HG03135 (cell line): ENCODE measurements at regions not wholly inside any gene's neighbourhood (a gene's known extent, or its start where the extent isn't known, plus 50 kb on each side); places are given as distances from the start of the nearest gene placed in this dataset.
A peak's percentile ranks its signal among the peaks of the same experiment; 100 is the strongest.

Experiments
- ATAC-seq: cut with Tn5 transposase; IDR thresholded peaks from one replicate; pipeline ENCODE4 v1.9.1; 2021; ENCODE audit warnings: mild to moderate bottlenecking, moderate library complexity; ENCODE audit not compliant: unreplicated experiment

DNA sequence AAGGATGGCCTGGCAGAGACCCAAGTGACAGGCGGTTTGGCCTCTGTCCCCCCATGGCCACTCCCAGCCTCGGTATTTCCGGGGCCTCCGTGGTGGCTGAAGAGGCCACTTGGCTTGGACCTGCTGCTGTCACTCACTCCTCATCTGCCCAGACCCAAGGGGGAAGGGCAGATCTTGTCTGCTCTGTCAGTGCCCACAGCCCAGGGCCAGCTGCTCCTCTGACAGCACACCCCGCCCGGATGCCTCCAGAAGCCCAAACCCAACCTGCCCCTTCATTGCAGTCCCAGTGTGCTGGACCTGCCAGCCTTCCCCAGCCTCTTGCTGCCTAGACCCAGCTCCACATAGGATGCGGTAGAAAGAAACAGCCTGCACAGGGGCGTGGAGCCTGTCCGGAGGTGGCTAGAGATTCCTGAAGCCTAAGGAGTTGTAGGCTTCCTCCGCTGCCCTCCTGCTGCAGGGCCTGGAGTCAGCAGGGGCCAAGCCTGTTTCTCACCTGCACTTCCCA, 52.0 kb downstream of the MAGEF1 start:
- ATAC-seq = no peak

DNA sequence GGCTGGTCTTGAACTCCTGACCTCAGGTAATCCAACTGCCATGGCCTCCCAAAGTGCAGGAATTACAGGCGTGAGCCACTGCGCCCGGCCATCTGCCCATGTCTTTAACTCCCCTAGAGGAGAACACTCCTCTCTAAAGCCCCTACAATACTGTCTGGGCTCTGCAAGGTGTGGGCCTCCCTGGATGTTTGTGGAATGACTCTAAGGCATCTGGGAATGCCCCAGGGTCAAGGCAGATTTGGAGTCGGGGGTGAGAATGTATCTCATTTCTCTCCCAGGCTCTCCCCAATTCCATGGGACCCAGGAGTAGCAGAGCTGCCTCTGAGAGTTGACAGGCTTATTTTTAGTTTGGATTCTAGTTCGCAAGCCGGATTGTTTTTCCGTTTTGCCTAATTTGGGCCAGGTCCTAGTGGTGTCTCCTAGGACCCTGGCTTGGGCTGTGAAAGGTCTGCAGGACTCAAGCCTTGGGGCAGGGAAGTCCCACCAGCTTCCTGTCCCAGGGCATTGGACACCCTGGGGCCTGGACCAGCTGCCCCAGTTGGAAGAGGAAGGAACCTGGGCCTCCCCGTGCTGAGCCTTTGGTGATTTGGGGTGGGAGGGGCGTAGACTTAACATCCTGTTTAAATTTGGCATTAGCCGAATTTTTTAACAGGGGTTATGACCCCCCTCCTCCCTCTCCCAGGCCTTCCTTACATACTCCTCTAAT, 53.5 kb downstream of the MAGEF1 start:
- no peak for ATAC-seq

DNA sequence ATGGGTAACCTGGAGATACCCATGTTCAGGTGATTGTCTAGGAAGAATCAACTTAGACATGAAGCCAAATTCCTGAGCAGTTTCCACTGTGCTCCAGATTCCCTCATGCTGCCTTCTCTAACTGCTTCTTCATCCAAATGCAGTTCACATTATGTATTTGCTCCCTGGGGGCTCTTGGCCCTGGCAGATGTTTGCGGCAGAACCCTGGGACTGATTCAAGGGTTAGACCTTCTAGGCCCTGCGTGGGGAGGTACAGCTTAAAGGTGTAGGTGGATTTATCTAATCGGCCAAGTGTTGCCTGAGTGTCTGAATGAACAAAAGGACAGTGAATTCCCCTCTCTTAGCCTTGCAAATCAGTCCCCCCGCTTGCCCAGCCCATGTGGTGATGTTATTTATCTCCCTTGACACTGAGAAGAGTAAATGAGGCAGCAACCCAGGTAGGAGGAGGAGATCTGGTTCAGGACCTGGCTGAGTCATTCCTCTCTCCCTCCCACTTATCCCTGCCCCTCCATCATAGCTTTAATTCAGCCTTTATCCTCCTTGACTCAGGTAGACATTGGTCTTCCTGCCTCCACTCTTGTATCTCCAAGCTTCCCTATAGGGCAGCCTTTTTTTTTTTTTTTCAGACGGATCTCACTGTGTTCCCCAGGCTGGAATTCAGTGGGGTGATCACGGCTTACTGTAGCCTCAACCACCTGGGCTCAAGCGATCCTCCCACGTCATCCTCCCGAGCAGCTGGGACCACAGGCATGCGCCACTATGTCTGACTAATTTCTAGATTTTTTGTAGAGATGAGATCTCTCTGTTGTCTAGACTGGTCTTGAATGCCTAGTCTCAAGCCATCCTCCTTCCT, 54.8 kb downstream of the MAGEF1 start:
- ATAC-seq = peak; percentile 84

DNA sequence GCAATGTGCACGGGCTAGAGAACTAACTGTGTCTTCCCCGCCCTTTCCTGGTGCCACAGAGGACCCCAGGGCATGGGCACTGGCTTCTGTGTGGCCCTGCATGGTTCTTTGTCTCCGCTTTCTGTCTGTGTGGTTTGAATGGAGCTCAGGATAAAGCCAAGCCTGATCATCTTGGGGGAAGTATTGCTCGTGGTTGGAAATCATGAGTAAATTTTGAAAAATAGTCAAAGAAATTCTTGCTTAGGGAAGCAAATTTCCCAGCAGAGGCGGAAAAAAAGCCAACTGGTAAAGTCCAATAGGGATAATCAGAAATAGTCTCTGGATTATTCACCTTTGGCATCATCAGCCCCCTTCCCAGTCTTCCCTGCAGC, 55.4 kb downstream of the MAGEF1 start:
- no peak for ATAC-seq

DNA sequence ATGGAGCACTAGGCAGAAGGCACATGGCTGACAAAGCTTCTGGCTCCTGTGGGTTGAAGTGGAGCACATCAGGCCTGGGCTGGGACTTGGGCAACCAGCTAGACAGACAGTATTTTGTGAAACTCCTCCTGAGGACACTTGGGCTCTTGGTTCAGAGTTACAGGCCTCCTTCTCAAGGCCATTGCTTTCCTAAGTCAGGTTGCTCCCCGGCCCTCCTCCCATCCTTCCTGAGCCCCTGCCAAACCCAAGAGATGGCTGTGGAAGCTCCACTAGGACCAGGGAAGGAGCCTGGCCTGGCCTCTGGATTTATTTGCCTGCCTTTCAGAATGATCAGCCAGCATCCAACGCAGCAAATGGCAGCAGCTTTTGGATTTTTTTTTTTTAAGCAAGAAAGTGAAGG, 56.3 kb downstream of the MAGEF1 start:
- ATAC-seq = no peak

DNA sequence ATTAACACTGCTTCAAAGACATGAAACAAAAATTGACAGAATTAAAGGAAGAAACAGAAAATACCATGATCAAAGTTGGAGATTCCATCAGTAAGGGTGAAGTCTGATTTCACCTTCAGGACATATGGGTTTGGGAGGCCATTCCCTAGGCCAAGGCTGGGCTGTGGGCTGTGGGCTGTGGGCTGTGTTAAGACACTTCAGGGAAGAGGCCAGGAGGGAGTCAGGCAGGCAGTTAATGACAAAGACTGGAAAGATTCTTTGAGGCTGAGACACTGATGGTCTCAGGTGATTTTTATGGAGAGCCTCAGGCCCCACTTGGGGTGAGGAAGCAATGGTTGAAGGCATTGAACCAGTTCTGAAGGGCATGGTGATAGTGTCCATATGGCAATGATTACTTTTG, 57.5 kb downstream of the MAGEF1 start:
- no peak for ATAC-seq

DNA sequence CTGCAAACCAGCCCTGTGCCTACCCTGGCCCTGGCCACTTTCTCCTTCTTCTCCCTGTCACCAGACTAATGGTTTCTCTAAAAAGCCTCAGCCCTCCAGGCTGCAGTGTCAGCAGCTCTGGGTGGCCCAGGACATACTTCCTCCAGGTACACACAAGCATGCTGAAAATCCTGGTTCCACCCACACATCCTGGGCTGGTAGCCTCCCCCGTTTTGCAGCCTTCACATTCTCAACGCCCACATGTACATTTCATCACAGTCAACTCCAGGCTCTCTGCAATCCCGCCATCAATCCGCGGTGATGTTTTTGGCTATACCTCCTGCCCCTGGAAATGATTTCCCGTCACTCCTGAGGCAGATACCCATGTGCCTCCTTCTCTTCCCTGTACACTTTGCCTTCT, 59.4 kb downstream of the MAGEF1 start:
- ATAC-seq = no peak

DNA sequence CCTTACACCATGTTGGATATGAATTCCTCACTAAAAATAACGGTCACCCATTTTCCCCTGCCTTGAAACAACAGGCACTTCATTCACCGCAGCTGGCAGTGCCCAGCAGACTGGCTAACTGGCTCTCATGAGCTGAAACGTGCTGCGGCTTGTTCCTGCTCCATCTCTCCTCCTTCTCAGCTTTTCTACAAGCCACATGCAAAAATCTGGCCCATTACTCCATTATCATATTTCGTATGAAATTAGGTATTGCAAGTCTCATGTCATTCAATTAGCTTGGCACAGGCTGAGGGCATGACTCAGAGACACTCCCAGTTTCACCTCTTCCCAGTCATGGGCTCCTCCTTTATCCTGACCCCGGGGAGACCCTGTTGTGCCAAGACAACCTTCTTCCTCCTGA, 60.0 kb downstream of the MAGEF1 start:
- ATAC-seq = no peak

DNA sequence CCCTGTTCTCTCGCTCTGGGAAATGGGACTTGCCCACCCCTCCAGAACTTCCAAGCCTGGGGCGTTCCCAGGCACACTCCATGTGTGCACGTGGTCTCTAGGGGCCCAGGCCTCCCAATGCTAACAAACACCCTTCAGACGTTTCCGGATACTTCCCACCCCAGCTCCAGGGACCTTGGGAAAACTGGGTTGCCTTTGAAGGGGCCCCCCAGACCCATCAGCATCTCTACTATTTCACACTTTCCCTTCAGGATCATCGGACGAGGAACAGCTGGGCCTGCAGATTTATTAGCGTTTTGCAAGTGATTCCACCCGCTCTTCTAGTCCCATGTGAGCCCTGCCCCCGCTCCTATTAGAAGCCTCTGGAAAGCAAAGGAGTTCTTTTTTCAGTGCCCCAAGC, 63.2 kb downstream of the MAGEF1 start:
- no peak for ATAC-seq

DNA sequence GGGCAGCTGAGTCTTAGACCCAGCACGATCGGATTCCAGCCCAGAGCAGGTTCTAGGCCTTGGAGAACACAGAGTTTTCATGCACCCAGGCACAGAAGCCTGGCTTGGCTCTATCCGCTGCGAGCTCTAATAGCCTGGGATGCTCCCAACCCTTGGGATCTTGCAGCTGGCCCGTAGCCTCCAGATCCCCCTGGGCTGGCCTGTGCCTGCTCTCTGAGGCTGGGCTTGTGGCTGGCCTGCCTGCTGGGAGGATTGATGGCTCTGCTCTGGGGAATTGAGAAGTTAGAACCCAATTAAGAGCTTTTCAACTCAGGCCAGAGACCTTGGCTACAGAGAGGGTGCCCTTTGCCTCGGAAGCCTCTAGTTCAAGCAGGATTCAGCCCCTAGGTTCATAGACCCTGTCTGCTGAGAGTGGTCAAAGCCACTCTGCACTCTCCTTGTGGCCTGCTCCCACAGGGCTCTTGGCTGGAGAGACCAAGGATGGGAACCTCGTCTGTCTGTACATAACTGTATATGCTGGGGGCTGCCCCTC, 64.4 kb downstream of the MAGEF1 start:
- no peak for ATAC-seq

DNA sequence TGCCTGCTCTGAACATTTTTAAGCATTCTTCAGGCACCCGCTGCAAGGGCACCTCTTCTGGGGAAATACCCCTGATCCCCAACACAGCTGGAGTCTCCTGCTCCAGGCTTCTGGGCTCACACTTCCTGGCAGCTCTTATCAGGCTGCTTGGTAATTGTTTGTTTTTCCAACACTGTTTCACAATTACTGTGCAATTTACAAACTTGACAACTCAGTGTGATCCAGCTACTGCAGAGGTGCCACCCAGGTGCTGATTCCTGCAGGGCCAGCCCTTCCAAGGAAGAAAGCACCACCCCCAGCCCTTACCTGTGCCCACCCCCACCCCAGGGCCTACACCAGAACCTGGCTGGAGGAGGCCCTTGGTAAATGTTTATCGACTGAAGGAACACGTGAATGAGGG, 66.5 kb downstream of the MAGEF1 start:
- no peak for ATAC-seq

DNA sequence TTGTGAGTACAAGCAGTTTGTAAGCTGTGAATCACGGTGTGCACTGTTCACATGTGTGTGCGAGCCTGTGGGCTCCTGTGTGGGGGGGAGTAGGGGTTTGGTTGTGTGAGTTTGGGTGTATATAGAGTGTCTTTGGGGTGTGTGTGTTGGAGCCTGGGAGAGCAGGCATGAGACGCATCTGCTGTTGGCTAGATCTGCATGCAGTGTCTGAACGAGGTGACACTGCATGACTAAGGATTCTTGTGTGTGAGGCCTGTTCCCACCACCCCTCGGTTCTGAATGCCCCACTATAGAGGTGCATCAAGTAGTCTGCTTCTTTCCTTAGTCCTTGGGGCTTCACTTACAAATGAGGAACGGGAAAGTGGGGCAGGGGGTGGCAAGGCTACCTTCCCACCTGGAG, 68.4 kb downstream of the MAGEF1 start:
- no peak for ATAC-seq

DNA sequence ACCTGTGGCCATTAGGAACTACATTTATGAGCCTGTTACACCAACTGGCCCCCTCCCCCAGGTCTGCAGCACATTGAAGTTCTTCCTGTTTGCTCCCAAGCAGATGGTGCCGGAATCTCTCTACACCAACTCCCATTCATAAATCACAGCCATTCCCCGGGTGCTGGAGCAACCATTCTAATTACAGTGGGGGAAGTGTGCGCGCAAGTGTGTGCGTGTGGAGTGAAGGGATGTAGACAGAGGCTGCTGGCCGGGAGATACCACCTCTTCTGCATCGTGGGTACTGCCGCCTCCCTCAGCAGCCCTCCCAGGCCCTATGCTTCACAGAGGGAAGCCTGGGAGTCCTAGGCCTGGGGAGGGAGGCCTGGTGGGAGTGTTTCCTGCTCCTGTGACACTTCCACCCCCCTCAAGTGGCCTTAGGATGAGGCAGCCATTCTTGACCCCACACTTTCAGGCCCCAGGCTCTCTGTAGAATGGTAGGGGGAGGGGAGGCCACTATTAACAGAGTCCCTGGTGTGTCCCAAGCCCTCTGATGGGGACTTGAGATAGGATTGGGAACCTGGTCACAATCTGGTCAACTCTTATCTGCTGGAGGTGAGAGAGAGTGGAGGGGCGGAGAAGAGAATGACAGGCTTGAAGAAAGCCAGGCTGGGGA, 69.1 kb downstream of the MAGEF1 start:
- no peak for ATAC-seq

DNA sequence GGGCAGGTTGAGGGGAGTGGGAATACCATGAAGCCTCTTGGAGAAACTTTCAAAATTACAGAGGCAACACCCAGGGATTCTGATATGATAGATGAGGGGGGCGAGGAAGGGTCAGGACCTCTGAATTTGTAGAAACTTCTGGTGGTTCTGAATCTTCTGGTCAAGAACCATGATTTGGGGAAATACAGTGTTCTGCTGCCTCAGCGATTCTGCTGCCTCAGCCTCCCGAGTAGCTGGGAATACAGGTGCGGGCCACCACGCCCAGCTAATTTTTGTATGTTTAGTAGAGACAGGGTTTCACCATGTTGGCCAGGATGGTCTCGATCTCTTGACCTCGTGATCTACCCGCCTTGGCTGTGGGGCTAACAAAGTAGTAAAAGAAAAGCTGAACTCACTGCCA, 70.4 kb downstream of the MAGEF1 start:
- no peak for ATAC-seq

DNA sequence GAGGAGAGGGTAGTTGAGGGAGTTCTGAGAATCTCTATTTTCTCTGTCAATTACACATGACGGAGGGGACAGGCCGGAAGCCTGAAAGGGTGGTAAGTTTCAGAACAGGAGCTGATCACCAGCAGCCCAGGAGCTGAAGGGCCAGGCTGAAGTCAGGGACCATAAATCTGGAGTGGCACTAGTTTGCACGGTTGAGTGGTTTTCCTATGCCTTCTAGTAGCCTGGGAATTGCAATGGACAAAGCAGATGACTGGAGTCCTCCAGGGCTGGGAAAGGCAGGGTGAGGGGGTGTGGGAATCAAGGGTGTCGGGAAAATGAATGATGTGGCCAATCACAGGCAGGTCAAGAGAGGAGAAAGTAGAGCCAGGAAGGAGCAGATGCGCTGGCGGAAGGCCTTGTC, 72.5 kb downstream of the MAGEF1 start:
- ATAC-seq = no peak

DNA sequence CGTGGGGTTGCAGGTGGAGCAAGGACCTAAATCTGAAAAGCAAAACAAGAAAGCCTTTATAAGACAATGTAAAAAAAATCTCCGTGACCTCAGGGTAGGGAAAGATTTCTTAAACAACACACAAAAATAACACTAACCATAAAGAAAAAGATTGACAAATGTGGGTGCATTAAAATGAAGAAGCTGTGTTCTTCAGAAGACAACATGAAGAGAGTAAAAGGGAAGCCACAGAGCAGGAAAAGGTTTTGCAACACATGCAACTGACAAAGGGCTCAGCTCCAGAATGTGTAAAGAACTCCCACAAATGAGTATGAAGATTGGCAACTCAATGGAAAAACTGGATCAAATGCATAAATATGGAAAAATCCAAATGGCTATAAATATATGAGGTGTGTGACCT, 74.2 kb downstream of the MAGEF1 start:
- ATAC-seq = no peak

DNA sequence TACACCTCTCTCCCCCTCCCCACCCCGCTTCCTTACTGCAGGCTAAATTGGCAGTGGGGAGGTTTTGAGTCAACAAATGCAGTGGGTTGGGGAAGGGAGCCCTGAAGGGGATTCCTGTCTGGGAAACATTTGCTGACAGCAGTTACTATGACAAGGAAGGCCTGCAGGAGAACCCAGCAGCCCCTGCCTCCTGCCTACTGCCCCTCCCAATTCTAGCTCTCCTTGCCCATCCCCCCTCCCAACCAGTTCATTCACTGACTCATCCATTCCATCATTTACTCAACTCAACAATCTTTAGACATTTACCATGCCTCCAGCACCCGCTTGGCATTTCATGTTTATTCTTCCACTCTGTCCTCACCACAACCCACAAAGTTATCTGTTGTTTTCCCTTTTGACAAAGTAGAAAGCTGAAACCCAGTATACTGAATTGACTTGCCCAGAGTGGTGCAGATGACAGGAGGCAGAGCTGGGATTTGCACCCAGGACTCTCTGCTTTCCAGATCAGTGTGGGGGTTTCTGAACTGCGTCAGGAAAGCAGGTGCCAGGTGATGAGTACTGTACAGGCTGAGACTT, 75.0 kb downstream of the MAGEF1 start:
- ATAC-seq = no peak

DNA sequence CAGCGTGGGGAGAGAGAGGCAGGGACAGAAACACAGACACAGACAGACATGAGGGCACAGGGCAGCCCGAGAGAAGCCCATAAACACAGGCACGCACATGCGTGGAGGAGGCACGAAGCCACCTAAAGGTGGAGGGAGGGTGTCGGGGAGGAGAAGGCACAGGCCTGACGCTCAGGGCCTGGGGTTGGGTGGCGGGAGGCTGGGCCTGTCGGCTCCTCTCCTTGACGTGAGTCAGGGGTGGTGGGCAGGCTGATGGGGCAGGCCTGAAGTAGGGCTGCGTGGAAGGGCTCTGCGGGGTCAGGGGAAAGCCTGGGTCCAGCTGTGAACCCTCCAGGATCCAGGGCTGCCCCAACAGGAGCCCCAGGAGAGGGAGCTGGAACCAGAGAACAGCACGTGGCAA, 74.2 kb downstream of the EPHB3 start:
- ATAC-seq = no peak

DNA sequence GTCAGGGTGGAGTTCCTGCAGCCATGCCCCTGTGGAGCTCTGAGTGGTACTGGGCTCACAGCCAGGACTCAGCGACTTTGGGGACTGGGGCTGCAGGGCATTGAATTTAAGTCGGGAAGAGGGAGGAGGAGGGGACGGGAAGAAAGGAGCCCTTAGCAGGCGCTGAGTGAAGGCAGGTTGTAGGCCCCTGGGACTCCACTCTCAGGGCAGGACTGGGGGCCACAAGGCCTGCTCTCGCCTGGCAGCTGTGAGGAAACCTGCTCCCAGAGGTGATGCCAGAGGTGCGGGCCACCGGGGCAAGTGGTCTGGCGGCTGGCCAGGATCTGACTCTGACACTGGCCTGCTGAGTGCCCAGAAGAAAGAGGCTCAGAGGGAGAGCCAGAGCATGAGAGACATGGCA, 73.5 kb downstream of the EPHB3 start:
- ATAC-seq = no peak

DNA sequence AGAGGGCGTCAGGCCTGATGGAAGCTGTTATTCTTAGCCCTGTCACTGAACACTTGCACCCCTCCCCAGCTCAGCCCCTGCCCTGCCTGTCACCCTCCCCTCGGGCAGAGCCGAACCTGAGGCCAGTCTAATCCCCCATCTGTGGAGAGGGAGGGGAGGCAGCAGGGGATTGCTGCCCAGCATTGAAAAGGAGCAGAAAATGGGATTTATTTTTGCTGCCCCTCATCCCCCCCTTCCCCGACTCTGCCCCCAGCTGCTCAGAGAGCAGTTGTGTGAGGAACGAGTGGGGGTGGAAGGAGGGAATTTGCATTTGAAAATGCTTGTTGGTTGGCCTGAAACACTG, 71.6 kb downstream of the EPHB3 start:
- no peak for ATAC-seq

DNA sequence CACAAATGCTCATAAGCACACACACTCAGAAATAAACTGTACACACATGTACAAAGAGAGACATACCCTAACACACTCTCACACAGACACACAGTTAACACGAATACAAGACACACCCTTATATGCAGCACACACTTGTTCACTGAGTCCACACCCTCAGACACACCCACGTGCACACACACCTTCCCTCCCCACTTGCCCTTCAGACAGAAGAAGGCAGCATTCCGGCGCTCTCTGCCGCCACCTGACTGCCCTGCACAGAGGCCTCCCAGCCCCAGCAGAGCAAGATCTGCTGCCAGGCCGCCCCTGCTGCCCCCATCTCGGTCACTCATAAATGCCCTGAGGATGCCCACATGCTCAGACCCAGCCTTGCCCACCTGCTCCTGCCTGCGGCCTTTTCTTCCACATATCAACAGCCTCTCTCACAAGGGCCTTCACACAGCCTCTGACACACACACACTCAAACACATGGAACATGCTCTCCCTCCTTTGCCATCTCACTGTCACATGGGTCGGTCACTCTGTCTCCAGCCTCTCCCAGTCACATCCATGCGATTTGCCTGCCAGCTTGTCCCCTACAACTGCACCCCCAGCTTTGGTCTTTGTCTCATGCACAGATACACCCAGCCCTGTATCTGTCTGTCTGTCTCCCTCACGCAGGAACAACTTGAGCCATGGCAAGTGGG, 71.1 kb downstream of the EPHB3 start:
- ATAC-seq = no peak
